CD8-positive, alpha-beta memory T cell (primary cell): ENCODE measurements at regions not wholly inside any gene's neighbourhood (a gene's known extent, or its start where the extent isn't known, plus 50 kb on each side); places are given as distances from the start of the nearest gene placed in this dataset.

Experiments
- CTCF ChIA-PET: fragments of 350-600 bp; sonication (Branson Sonifier 250); formaldehyde crosslinking; loops from one replicate; lab custom pipeline; 2021; ENCODE audit warnings: antibody characterized with exemption; lab: Charles Lee
- POLR2A ChIA-PET: fragments of 350-600 bp; sonication (Branson Sonifier 250); formaldehyde crosslinking; loops from one replicate; lab custom pipeline; 2021; ENCODE audit warnings: antibody characterized with exemption; lab: Charles Lee
- DNase-seq, 5 donors: peaks; one replicate each; pipeline versions ENCODE4 v3.0.0 to v3.0.0-alpha.2; 2020 to 2022; ENCODE audit warnings: mixed read lengths in 1 of 5
- H3K27ac ChIP-seq: one replicate; pipeline ENCODE4 v1.7.0; 2013; ENCODE audit warnings: low read depth, mild to moderate bottlenecking, low read length, moderate library complexity
- H3K27me3 ChIP-seq: 2 replicates; pipeline ENCODE4 v1.7.0; 2013; ENCODE audit warnings: low read length, mild to moderate bottlenecking; ENCODE audit not compliant: insufficient read depth, poor library complexity, severe bottlenecking
- H3K36me3 ChIP-seq: 2 replicates; pipeline ENCODE4 v1.7.0; 2013; ENCODE audit warnings: mild to moderate bottlenecking, low read length, moderate library complexity; ENCODE audit not compliant: insufficient read depth
- H3K4me1 ChIP-seq: 2 replicates; pipeline ENCODE4 v1.7.0; 2013; ENCODE audit warnings: mild to moderate bottlenecking, low read length, moderate library complexity; ENCODE audit not compliant: insufficient read depth
- H3K4me3 ChIP-seq: 2 replicates; pipeline ENCODE4 v1.7.0; 2013; ENCODE audit warnings: mild to moderate bottlenecking, low read length
- H3K9me3 ChIP-seq: 2 replicates; pipeline ENCODE4 v1.7.0; 2013; ENCODE audit warnings: mild to moderate bottlenecking, low read length
- H3K27ac Mint-ChIP-seq, 8 donors: one replicate each; pipeline ENCODE4 v1.8.0; 2020 to 2021; ENCODE audit warnings: mixed read lengths in 8 of 8, mild to moderate bottlenecking in 6 of 8, inconsistent platforms in 3 of 8, moderate library complexity in 3 of 8
- H3K27me3 Mint-ChIP-seq, 2 donors: one replicate each; pipeline ENCODE4 v1.8.0; 2020 to 2021; ENCODE audit warnings: mixed read lengths in 2 of 2, mild to moderate bottlenecking in 1 of 2, moderate library complexity in 1 of 2
- H3K36me3 Mint-ChIP-seq, 3 donors: one replicate each; pipeline ENCODE4 v1.8.0; 2020 to 2021; ENCODE audit warnings: mixed read lengths in 3 of 3, inconsistent platforms in 1 of 3, mild to moderate bottlenecking in 1 of 3
- H3K4me1 Mint-ChIP-seq, 3 donors: one replicate each; pipeline ENCODE4 v1.8.0; 2020 to 2021; ENCODE audit warnings: mixed read lengths in 3 of 3, inconsistent platforms in 1 of 3, mild to moderate bottlenecking in 1 of 3
- H3K4me3 Mint-ChIP-seq, 7 donors: one replicate each; pipeline ENCODE4 v1.8.0; 2020 to 2021; ENCODE audit warnings: mixed read lengths in 7 of 7, mild to moderate bottlenecking in 6 of 7, moderate library complexity in 4 of 7, inconsistent platforms in 2 of 7
- H3K9me3 Mint-ChIP-seq, 5 donors: one replicate each; pipeline ENCODE4 v1.8.0; 2020 to 2022; ENCODE audit warnings: mixed read lengths in 5 of 5, mild to moderate bottlenecking in 3 of 5, moderate library complexity in 2 of 5, inconsistent platforms in 1 of 5

DNA sequence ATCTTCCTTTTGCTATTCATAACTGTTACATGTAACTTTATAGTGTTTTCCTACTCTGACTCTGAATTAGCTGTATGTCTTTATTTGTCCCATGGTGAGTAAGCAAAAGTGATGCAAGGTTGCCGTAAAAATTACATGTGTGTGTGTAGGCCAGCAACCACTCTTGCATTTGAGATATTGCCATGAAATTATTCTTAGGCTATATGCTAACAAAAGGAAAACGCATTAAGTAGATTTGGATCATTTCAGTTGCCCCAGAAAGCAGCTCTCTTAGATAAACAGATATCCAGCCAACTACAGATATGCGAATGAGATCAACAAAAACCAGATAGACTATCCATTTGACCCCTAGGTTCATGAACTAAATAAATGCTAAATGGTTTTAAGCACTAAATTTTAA is 73.6 kb downstream of the CYLC2 start:
- ChIA-PET CTCF (no interaction called here), POLR2A (no interaction called here)
- H3K9me3 Mint-ChIP-seq = peaks cover 0 to 8% (median 4%) of the 10 kb centered on the region in 5 donors
- Histone ChIP-seq H3K4me1 (no peaks in the 10 kb centered on the region), H3K4me3 (no peak overlapping the region), H3K27me3 (no peaks in the 10 kb centered on the region), H3K9me3 (no peaks in the 10 kb centered on the region), H3K36me3 (no peaks in the 10 kb centered on the region), H3K27ac (no peak overlapping the region)
- H3K4me3 Mint-ChIP-seq = no peak overlapping the region
- no peaks in the 10 kb centered on the region for H3K4me1 Mint-ChIP-seq
- no peak overlapping the region for H3K27ac Mint-ChIP-seq
- no peak for DNase-seq
- no peaks in the 10 kb centered on the region for H3K27me3 Mint-ChIP-seq
- no peaks in the 10 kb centered on the region for H3K36me3 Mint-ChIP-seq

DNA sequence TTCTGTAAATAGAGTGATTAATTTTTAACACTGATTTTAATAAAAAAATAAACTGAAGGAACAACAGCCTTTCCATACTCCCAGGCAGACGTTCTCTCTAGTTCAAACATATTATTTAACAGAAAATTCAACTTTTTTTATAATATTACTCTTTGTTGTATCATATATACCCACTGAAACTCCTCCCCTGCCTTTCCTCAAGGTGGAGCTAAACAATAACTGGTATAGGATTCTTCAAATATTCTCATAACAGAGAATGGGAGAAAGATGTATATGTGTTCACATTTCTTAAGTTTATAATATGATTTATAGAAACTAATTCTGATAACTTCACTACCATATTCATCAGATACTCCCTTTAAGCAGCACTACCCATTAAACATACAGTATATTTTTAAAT is 83.4 kb downstream of the CYLC2 start:
- Mint-ChIP-seq H3K4me3 (no peak overlapping the region), H3K9me3 (peaks cover 0 to 25% (median 6%) of the 10 kb centered on the region in 5 donors), H3K27ac (no peak overlapping the region), H3K27me3 (no peaks in the 10 kb centered on the region), H3K36me3 (no peaks in the 10 kb centered on the region), H3K4me1 (no peaks in the 10 kb centered on the region)
- Histone ChIP-seq H3K4me1 (no peaks in the 10 kb centered on the region), H3K4me3 (no peak overlapping the region), H3K9me3 (no peaks in the 10 kb centered on the region), H3K36me3 (no peaks in the 10 kb centered on the region), H3K27ac (no peak overlapping the region), H3K27me3 (no peaks in the 10 kb centered on the region)
- POLR2A ChIA-PET = no interaction called here
- CTCF ChIA-PET = no interaction called here
- DNase-seq = no peak

DNA sequence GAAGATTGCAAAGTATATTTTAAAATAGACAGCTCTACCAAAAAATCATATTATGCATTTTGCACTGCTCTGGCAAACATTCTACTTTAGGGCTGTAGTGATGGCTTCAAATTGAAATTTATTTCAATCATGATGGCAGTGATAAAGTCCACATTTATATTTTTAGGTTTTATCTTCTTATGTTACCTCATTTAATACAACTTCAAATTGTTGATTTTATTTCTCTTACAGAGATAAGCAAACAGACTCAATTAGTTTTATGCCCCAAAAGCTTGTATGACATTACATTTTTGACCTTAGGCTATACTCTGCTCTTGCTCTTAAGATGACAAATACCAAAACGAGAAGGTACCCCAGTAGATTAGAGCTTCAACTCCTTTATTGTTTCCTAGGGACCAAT is 87.4 kb downstream of the CYLC2 start:
- Histone ChIP-seq H3K36me3 (no peaks in the 10 kb centered on the region), H3K4me3 (no peak overlapping the region), H3K27ac (no peak overlapping the region), H3K4me1 (no peaks in the 10 kb centered on the region), H3K9me3 (no peaks in the 10 kb centered on the region), H3K27me3 (no peaks in the 10 kb centered on the region)
- no peaks in the 10 kb centered on the region for H3K36me3 Mint-ChIP-seq
- peaks cover 0 to 28% (median 10%) of the 10 kb centered on the region in 5 donors for H3K9me3 Mint-ChIP-seq
- no peak overlapping the region for H3K27ac Mint-ChIP-seq
- no peak overlapping the region for H3K4me3 Mint-ChIP-seq
- ChIA-PET POLR2A (no interaction called here), CTCF (no interaction called here)
- no peak for DNase-seq
- no peaks in the 10 kb centered on the region for H3K27me3 Mint-ChIP-seq
- no peaks in the 10 kb centered on the region for H3K4me1 Mint-ChIP-seq

DNA sequence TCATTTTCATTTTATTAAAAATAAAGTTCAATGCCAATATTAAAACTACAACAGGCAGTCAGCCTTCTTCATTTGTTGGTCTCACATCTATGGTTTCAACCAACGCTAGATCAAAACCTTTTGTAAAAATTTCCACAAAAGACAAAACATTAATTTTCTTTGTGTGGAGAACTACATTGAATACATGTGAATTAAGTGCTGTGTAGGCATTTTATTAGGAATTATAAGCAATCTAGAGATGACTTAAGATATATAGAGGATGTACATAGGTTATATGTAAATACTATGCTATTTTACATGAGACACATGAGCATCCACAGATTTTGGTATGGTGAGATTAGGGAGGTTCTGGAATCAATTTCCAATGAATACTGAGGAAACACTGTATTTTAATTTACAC is 94.2 kb downstream of the CYLC2 start:
- Mint-ChIP-seq H3K4me3 (no peak overlapping the region), H3K27me3 (no peaks in the 10 kb centered on the region), H3K9me3 (peaks cover 0 to 15% (median 9%) of the 10 kb centered on the region in 5 donors), H3K4me1 (no peaks in the 10 kb centered on the region), H3K36me3 (no peaks in the 10 kb centered on the region), H3K27ac (no peak overlapping the region)
- CTCF ChIA-PET = no interaction called here
- Histone ChIP-seq H3K9me3 (no peaks in the 10 kb centered on the region), H3K36me3 (no peaks in the 10 kb centered on the region), H3K4me3 (no peak overlapping the region), H3K27ac (no peak overlapping the region), H3K27me3 (no peaks in the 10 kb centered on the region), H3K4me1 (no peaks in the 10 kb centered on the region)
- POLR2A ChIA-PET = no interaction called here
- DNase-seq = no peak

DNA sequence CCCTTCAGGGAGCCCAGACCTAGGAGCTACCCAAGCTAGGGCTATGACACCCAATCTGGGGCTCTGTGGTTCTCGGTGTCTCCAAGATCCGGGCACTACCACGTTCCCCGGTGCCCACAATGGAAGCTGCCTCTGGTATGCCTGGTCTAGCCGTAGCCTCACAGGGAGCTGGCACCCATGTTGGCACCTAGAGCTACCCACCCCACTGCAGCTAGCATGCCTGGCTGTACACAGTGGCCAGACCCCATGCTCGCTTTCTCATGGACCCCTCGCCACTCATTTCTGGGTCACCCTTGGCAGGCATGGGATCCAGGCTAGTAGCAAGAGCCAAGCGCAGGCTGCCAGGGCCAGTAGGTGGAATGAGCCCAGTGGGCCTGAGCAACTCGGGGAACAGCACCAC is 109.0 kb downstream of the CYLC2 start:
- Histone ChIP-seq H3K36me3 (no peaks in the 10 kb centered on the region), H3K4me3 (no peak overlapping the region), H3K4me1 (no peaks in the 10 kb centered on the region), H3K27me3 (no peaks in the 10 kb centered on the region), H3K9me3 (peaks cover 4% of the 10 kb centered on the region), H3K27ac (no peak overlapping the region)
- DNase-seq = no peak
- no peaks in the 10 kb centered on the region for H3K4me1 Mint-ChIP-seq
- no peaks in the 10 kb centered on the region for H3K36me3 Mint-ChIP-seq
- H3K27ac Mint-ChIP-seq = no peak overlapping the region
- H3K27me3 Mint-ChIP-seq = no peaks in the 10 kb centered on the region
- H3K9me3 Mint-ChIP-seq = peaks cover 2 to 27% (median 2%) of the 10 kb centered on the region in 5 donors
- H3K4me3 Mint-ChIP-seq = no peak overlapping the region
- CTCF ChIA-PET = no interaction called here
- POLR2A ChIA-PET = no interaction called here

DNA sequence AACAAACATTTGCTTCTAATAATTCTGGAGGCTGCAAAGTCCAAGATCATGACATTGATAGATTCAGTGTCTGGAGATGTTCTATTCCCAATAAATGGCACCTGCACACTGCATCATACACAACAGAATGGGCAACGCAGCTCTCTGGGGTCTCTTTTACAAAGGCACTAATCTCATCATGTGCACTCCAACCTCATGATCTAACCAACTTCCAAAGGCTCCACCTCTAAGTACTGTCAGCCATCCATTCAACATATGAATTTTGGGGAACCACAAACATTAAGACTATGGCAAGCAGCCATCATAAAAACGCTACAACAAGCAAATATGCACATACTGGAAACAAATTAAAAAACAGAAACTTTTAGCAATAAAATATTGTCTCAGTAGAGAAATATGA is 121.1 kb downstream of the CYLC2 start:
- no peak for DNase-seq
- Mint-ChIP-seq H3K4me1 (no peaks in the 10 kb centered on the region), H3K36me3 (no peaks in the 10 kb centered on the region), H3K9me3 (peaks cover 0 to 25% (median 4%) of the 10 kb centered on the region in 5 donors), H3K4me3 (no peak overlapping the region), H3K27ac (no peak overlapping the region), H3K27me3 (no peaks in the 10 kb centered on the region)
- Histone ChIP-seq H3K27ac (no peak overlapping the region), H3K4me3 (no peak overlapping the region), H3K4me1 (no peaks in the 10 kb centered on the region), H3K9me3 (no peaks in the 10 kb centered on the region), H3K27me3 (no peaks in the 10 kb centered on the region), H3K36me3 (no peaks in the 10 kb centered on the region)
- POLR2A ChIA-PET = no interaction called here
- CTCF ChIA-PET = no interaction called here

DNA sequence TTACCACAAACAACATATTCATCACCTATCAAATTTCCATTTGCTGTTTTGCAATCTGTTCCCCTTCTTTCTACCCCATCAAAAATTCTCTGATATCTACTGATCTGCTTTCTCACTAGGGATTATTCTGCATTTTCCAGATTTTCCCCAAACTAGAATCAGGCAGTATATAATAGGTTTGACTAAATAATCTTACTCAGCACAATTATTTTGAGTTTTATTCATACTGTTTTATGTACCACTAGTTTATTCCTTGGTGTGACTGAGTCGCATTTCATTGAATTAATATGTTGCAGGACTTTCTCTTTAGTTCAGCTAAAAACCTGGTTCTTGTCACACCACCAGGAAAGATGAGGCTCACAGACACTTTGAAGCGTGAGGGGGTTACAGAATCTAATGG is 131.4 kb downstream of the CYLC2 start:
- POLR2A ChIA-PET = no interaction called here
- no peak for DNase-seq
- Mint-ChIP-seq H3K9me3 (peaks cover 13 to 43% (median 28%) of the 10 kb centered on the region in 5 donors), H3K4me3 (no peak overlapping the region), H3K36me3 (peaks cover 0 to 1% (median 0%) of the 10 kb centered on the region in 3 donors), H3K27me3 (no peaks in the 10 kb centered on the region), H3K27ac (no peak overlapping the region), H3K4me1 (no peaks in the 10 kb centered on the region)
- no peak overlapping the region for H3K4me3 ChIP-seq
- H3K27me3 ChIP-seq = no peaks in the 10 kb centered on the region
- H3K27ac ChIP-seq = no peak overlapping the region
- no peaks in the 10 kb centered on the region for H3K36me3 ChIP-seq
- CTCF ChIA-PET = no interaction called here
- H3K4me1 ChIP-seq = no peaks in the 10 kb centered on the region
- H3K9me3 ChIP-seq = no peaks in the 10 kb centered on the region

DNA sequence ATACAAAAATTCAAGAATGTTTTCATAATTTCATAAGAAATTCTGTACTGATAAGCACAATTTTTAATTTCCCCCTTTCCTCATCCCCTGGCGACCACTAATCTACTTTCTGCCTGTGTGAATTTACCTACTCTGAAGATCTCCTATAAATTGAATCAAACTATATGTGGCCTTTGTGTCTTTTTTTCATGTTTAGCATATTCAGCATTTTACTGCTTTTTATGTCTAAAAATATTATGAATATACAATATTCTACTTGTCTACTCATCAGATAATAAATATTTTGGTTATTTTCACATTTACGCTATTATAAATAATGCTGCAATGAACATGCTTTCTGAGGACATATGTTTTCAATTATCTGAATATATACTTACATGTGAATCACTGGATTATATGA is 144.8 kb downstream of the CYLC2 start:
- H3K36me3 ChIP-seq = no peaks in the 10 kb centered on the region
- H3K36me3 Mint-ChIP-seq = no peaks in the 10 kb centered on the region
- ChIA-PET CTCF (no interaction called here), POLR2A (no interaction called here)
- no peaks in the 10 kb centered on the region for H3K4me1 ChIP-seq
- no peaks in the 10 kb centered on the region for H3K27me3 ChIP-seq
- no peak for DNase-seq
- no peaks in the 10 kb centered on the region for H3K27me3 Mint-ChIP-seq
- H3K27ac ChIP-seq = no peak overlapping the region
- peaks cover 0 to 10% (median 2%) of the 10 kb centered on the region in 5 donors for H3K9me3 Mint-ChIP-seq
- H3K4me3 Mint-ChIP-seq = no peak overlapping the region
- H3K4me1 Mint-ChIP-seq = no peaks in the 10 kb centered on the region
- H3K27ac Mint-ChIP-seq = no peak overlapping the region
- no peaks in the 10 kb centered on the region for H3K9me3 ChIP-seq
- H3K4me3 ChIP-seq = no peak overlapping the region

DNA sequence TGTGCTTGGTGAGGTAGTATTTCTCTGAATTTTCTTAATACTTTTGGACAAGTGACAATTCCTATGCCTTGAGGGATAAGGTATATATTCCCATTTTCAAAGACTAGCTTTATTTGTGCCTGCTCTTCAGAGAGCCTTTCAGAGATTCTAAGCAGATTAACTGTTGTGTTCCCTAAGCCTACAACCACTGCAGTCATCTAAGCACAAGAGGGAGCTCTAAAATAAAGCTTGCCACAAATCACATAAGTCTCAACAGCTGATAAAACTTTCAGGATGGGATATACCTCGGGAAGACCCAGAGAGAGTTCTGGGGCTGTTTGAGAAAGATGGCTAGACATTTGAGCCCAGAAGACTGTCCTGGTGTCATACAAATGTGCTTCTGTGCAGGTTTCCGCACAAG is 157.3 kb downstream of the CYLC2 start:
- no peaks in the 10 kb centered on the region for H3K36me3 ChIP-seq
- no peaks in the 10 kb centered on the region for H3K4me1 ChIP-seq
- H3K27ac ChIP-seq = no peak overlapping the region
- no peak overlapping the region for H3K4me3 ChIP-seq
- POLR2A ChIA-PET = no interaction called here
- no peaks in the 10 kb centered on the region for H3K9me3 ChIP-seq
- Mint-ChIP-seq H3K27me3 (no peaks in the 10 kb centered on the region), H3K4me3 (no peak overlapping the region), H3K9me3 (peaks cover 8 to 33% (median 16%) of the 10 kb centered on the region in 5 donors), H3K36me3 (no peaks in the 10 kb centered on the region), H3K4me1 (no peaks in the 10 kb centered on the region), H3K27ac (no peak overlapping the region)
- no peak for DNase-seq
- CTCF ChIA-PET = no interaction called here
- H3K27me3 ChIP-seq = no peaks in the 10 kb centered on the region
